Stimulated activated naive B cell treated with anti-CD40 and anti-IgM and Interleukin-4, amounts not matched to agents 10 μg/mL and 1 μg/mL and 100 μg/mL, for 72 hours (primary cell): ENCODE measurements at regions not wholly inside any gene's neighbourhood (a gene's known extent, or its start where the extent isn't known, plus 50 kb on each side); places are given as distances from the start of the nearest gene placed in this dataset.
"Not testable (repeated sequence)": the region's sequence is repeated elsewhere in the genome, so short reads cannot be mapped to it uniquely, and the experiment has no call there.

Experiments used
- ATAC-seq, 2 donors: fragments of 150-1000 bp; cut with Tn5 transposase; replicated peaks; 2 replicates each; pipeline ENCODE4 v1.10.0; 2021; ENCODE audit warnings: moderate library complexity in 1 of 2
- DNase-seq: peaks from one replicate; pipeline ENCODE4 v3.0.0; 2021
- H3K27ac Mint-ChIP-seq: one replicate; pipeline ENCODE4 v1.8.0; 2022; ENCODE audit warnings: mild to moderate bottlenecking, mixed read lengths
- H3K27me3 Mint-ChIP-seq, 2 donors: one replicate each; pipeline ENCODE4 v1.8.0; 2022; ENCODE audit warnings: mixed read lengths in 2 of 2
- H3K36me3 Mint-ChIP-seq, 2 donors: one replicate each; pipeline ENCODE4 v1.8.0; 2022; ENCODE audit warnings: mixed read lengths in 2 of 2, mild to moderate bottlenecking in 1 of 2
- H3K4me1 Mint-ChIP-seq, 2 donors: one replicate each; pipeline ENCODE4 v1.8.0; 2022; ENCODE audit warnings: mixed read lengths in 2 of 2, mild to moderate bottlenecking in 1 of 2
- H3K4me3 Mint-ChIP-seq, 2 donors: one replicate each; pipeline ENCODE4 v1.8.0; 2022; ENCODE audit warnings: mild to moderate bottlenecking in 2 of 2, mixed read lengths in 2 of 2, moderate library complexity in 1 of 2
- H3K9me3 Mint-ChIP-seq, 2 donors: one replicate each; pipeline ENCODE4 v1.8.0; 2022; ENCODE audit warnings: mixed read lengths in 2 of 2, mild to moderate bottlenecking in 1 of 2

GRCh38 chr11:109677231-109677630 is 255.2 kb downstream of the C11orf87 start:
- DNase-seq (no peak), ATAC-seq (no peak)
- H3K9me3 Mint-ChIP-seq, result no peaks in the 10 kb centered on the region
- H3K4me1 Mint-ChIP-seq, result no peaks in the 10 kb centered on the region
- H3K36me3 Mint-ChIP-seq, result no peaks in the 10 kb centered on the region
- H3K27ac Mint-ChIP-seq, result no peak overlapping the region
- no peaks in the 10 kb centered on the region for H3K27me3 Mint-ChIP-seq
- no peak overlapping the region for H3K4me3 Mint-ChIP-seq

DNA sequence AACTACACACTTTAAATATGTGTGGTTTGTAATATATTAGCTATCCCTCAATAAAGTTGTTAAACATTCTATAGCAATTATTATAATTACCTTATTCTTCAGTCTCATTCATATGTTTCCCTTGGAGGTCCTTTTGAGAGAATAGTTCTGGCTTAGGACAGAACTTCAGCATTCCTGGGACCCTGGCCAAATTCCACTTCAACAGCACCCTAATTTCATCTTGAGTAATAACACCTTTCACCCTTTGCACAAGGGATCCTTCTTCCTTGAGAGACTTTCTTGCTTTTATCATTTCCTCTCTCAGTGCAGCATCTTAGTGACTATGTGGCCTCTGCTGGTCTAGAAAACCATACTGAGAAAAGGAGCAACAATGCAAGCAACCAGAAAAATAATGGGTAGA is 255.9 kb downstream of the C11orf87 start:
- Mint-ChIP-seq H3K4me3 (no peak overlapping the region), H3K4me1 (no peaks in the 10 kb centered on the region), H3K9me3 (no peaks in the 10 kb centered on the region), H3K27me3 (no peaks in the 10 kb centered on the region), H3K36me3 (no peaks in the 10 kb centered on the region), H3K27ac (no peak overlapping the region)
- DNase-seq (no peak), ATAC-seq (no peak)

GRCh38 chr11:109680127-109680526 is 258.1 kb downstream of the C11orf87 start:
- H3K4me1 Mint-ChIP-seq, result no peaks in the 10 kb centered on the region
- ATAC-seq, result no peak

GRCh38 chr11:109682788-109683187 is 260.8 kb downstream of the C11orf87 start:
- H3K27me3 Mint-ChIP-seq, H3K9me3 Mint-ChIP-seq, H3K4me3 Mint-ChIP-seq, H3K36me3 Mint-ChIP-seq, DNase-seq, ATAC-seq, H3K4me1 Mint-ChIP-seq, H3K27ac Mint-ChIP-seq: not testable (repeated sequence)

More at GRCh38 chr11:109680127-109680526, 258.1 kb downstream of the C11orf87 start:
- Mint-ChIP-seq H3K9me3 (no peaks in the 10 kb centered on the region), H3K4me3 (no peak overlapping the region), H3K36me3 (no peaks in the 10 kb centered on the region), H3K27ac (no peak overlapping the region), H3K27me3 (no peaks in the 10 kb centered on the region)
- DNase-seq, result no peak

DNA sequence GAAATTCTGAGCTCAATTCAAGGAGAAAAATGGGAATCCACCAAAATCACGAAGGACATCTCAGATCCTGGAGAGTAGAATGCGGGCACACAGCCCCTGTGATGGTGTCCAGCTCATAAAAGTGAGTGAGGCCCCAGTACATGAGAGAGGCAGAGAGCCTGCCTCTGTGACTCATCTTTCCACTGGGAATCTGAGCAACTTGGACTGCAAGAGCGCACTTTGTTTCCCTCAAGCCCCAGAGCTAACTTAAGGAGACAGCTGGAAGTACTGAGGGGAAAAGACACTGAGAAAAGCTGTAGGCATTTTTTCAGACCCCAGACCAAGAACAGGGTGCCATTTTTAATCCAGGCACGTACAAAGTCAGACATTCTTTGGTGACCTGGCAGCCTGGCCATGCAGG is 273.7 kb downstream of the C11orf87 start:
- Mint-ChIP-seq H3K27me3 (peaks cover 3 to 9% of the 10 kb centered on the region in 2 donors), H3K4me3 (no peak overlapping the region), H3K36me3 (no peaks in the 10 kb centered on the region), H3K27ac (no peak overlapping the region), H3K9me3 (peaks cover 17 to 35% of the 10 kb centered on the region in 2 donors), H3K4me1 (no peaks in the 10 kb centered on the region)
- DNase-seq (no peak), ATAC-seq (no peak)

GRCh38 chr11:109696191-109696897 is 274.4 kb downstream of the C11orf87 start:
- H3K27ac Mint-ChIP-seq, result no peak overlapping the region
- H3K4me3 Mint-ChIP-seq, result no peak overlapping the region
- DNase-seq (no peak), ATAC-seq (no peak)
- H3K4me1 Mint-ChIP-seq, result no peaks in the 10 kb centered on the region
- H3K36me3 Mint-ChIP-seq, result no peaks in the 10 kb centered on the region
- H3K27me3 Mint-ChIP-seq, result peaks cover 3 to 9% of the 10 kb centered on the region in 2 donors
- H3K9me3 Mint-ChIP-seq, result peaks cover 17 to 35% of the 10 kb centered on the region in 2 donors

- ATAC-seq, result peak; percentile 78 to 80
- no peaks in the 10 kb centered on the region for H3K36me3 Mint-ChIP-seq
- peaks cover 21 to 35% of the 10 kb centered on the region in 2 donors for H3K9me3 Mint-ChIP-seq
- DNase-seq, result no peak
- no peak overlapping the region for H3K4me3 Mint-ChIP-seq
- H3K27ac Mint-ChIP-seq, result no peak overlapping the region
- H3K4me1 Mint-ChIP-seq, result no peaks in the 10 kb centered on the region
- H3K27me3 Mint-ChIP-seq, result peaks cover 3 to 9% of the 10 kb centered on the region in 2 donors
These were observed 275.3 kb downstream of the C11orf87 start for GRCh38 chr11:109697140-109697843.

GRCh38 chr11:109698237-109698636 is 276.2 kb downstream of the C11orf87 start:
- DNase-seq, result no peak
- no peak overlapping the region for H3K4me3 Mint-ChIP-seq
- no peak overlapping the region for H3K27ac Mint-ChIP-seq
- H3K27me3 Mint-ChIP-seq, result peaks cover 3 to 9% of the 10 kb centered on the region in 2 donors
- peaks cover 21 to 35% of the 10 kb centered on the region in 2 donors for H3K9me3 Mint-ChIP-seq
- no peak for ATAC-seq
- H3K4me1 Mint-ChIP-seq, result no peaks in the 10 kb centered on the region
- H3K36me3 Mint-ChIP-seq, result no peaks in the 10 kb centered on the region

DNA sequence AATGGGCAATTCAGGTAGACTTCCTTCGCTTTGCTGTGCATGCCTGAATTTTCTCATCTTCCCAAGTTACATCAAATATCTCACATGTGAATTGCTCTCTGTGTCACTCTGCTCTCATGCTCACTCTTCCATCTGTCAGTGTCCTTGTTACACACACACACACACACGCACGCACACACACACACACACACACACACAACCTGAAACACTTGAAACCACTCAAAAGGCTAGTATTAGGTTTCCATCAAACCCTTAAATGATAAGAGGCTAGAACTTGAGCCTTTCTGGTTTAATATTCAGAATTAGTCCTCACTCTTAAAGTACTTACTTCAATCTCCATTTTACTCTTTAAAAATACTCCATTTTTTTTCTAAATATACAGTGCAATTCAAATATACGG is 282.4 kb downstream of the C11orf87 start:
- H3K4me1 Mint-ChIP-seq, result no peaks in the 10 kb centered on the region
- H3K27me3 Mint-ChIP-seq, result peaks cover 3 to 5% of the 10 kb centered on the region in 2 donors
- ATAC-seq (no peak), DNase-seq (no peak)
- H3K27ac Mint-ChIP-seq, result no peak overlapping the region
- H3K36me3 Mint-ChIP-seq, result no peaks in the 10 kb centered on the region
- no peak overlapping the region for H3K4me3 Mint-ChIP-seq
- H3K9me3 Mint-ChIP-seq, result peaks cover 0 to 4% of the 10 kb centered on the region in 2 donors

- H3K4me3 Mint-ChIP-seq, result no peak overlapping the region
- H3K36me3 Mint-ChIP-seq, result no peaks in the 10 kb centered on the region
- no peak overlapping the region for H3K27ac Mint-ChIP-seq
- DNase-seq (no peak), ATAC-seq (no peak)
- peaks cover 0 to 2% of the 10 kb centered on the region in 2 donors for H3K9me3 Mint-ChIP-seq
- no peaks in the 10 kb centered on the region for H3K4me1 Mint-ChIP-seq
- peaks cover 0 to 5% of the 10 kb centered on the region in 2 donors for H3K27me3 Mint-ChIP-seq
These were observed 285.0 kb downstream of the C11orf87 start for GRCh38 chr11:109706945-109707344.

- no peak for DNase-seq
- Mint-ChIP-seq H3K27me3 (peaks cover 0 to 5% of the 10 kb centered on the region in 2 donors), H3K4me1 (no peaks in the 10 kb centered on the region), H3K4me3 (no peak overlapping the region), H3K36me3 (no peaks in the 10 kb centered on the region), H3K9me3 (peaks cover 0 to 4% of the 10 kb centered on the region in 2 donors), H3K27ac (no peak overlapping the region)
- ATAC-seq, result no peak
These were observed 285.4 kb downstream of the C11orf87 start for GRCh38 chr11:109707411-109707810.

DNA sequence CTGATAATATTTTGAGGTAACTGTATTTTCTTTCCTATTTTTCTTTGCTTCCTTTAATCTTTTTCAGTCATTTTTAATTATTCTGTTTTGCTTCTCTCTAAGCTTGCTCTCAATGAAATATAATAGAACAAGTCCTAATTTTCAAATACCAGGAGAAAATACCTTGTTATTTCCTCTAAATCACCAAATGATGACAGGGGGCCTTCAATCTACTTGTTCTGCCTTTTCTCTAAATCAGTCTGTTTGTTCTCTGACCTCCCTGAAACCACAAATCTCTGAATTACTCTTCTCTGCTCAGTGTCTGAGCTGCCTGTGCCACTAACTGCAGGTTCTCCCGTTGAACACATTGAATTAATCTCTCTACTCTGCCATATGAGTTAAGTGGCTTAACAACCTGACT is 286.2 kb downstream of the C11orf87 start:
- no peak for DNase-seq
- no peaks in the 10 kb centered on the region for H3K36me3 Mint-ChIP-seq
- peaks cover 0 to 6% of the 10 kb centered on the region in 2 donors for H3K9me3 Mint-ChIP-seq
- H3K27ac Mint-ChIP-seq, result no peak overlapping the region
- H3K4me1 Mint-ChIP-seq, result no peaks in the 10 kb centered on the region
- no peak overlapping the region for H3K4me3 Mint-ChIP-seq
- ATAC-seq, result no peak
- H3K27me3 Mint-ChIP-seq, result peaks cover 0 to 5% of the 10 kb centered on the region in 2 donors

GRCh38 chr11:109714444-109714843 is 292.5 kb downstream of the C11orf87 start:
- H3K27me3 Mint-ChIP-seq, ATAC-seq, H3K4me3 Mint-ChIP-seq, H3K4me1 Mint-ChIP-seq, DNase-seq, H3K27ac Mint-ChIP-seq, H3K36me3 Mint-ChIP-seq: not testable (repeated sequence)
- peaks cover 14 to 19% of the 10 kb centered on the region in 2 donors for H3K9me3 Mint-ChIP-seq

- H3K9me3 Mint-ChIP-seq, result peaks cover 14 to 19% of the 10 kb centered on the region in 2 donors
- not testable (repeated sequence) for H3K36me3 Mint-ChIP-seq, DNase-seq, H3K4me3 Mint-ChIP-seq, H3K27me3 Mint-ChIP-seq, H3K27ac Mint-ChIP-seq, H3K4me1 Mint-ChIP-seq, ATAC-seq
These were observed 293.4 kb downstream of the C11orf87 start for GRCh38 chr11:109715424-109715823.

DNA sequence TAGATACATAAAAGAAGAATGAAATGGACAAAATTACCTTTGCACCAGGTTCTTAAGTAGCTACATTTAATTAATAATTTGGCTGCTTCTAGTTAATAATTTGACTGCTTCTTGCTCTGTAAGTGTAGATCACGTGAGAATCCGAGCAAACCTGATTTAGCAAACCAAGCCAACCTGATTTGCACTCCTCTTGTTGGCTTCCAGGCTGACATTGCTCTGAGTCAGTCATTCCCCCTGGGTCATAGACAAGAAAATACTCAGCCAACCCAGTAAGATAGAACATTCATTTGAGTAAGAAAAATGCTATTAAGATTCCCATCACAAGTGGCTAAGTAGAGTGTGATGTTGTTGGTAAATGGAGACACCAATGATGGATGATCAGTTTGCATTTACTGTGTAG is 304.1 kb downstream of the C11orf87 start:
- no peak for ATAC-seq
- Mint-ChIP-seq H3K27ac (no peak overlapping the region), H3K4me3 (no peak overlapping the region), H3K36me3 (no peaks in the 10 kb centered on the region), H3K9me3 (peaks cover 0 to 2% of the 10 kb centered on the region in 2 donors), H3K4me1 (no peaks in the 10 kb centered on the region), H3K27me3 (no peaks in the 10 kb centered on the region)
- no peak for DNase-seq
